Neural cell (in vitro differentiated cells): ENCODE measurements at regions not wholly inside any gene's neighbourhood (a gene's known extent, or its start where the extent isn't known, plus 50 kb on each side); places are given as distances from the start of the nearest gene placed in this dataset.

Experiments
- H2AFZ ChIP-seq: fragments of 200-600, 300-800 bp; sonication (generic), shearing (Covaris generic); 2 replicates; pipeline ENCODE4 v1.6.0; 2014; ENCODE audit warnings: low read depth, mild to moderate bottlenecking, antibody characterized with exemption, low read length, moderate library complexity
- H3F3A ChIP-seq: fragments of 200-600 bp; shearing (Covaris generic); 2 replicates; pipeline ENCODE4 v1.6.1; 2016; ENCODE audit warnings: mild to moderate bottlenecking, moderate library complexity, mixed read lengths, antibody characterized with exemption, low read length; ENCODE audit not compliant: insufficient read depth, poor library complexity, severe bottlenecking
- H3K27ac ChIP-seq: fragments of 200-600, 300-800 bp; sonication (generic), shearing (Covaris generic); 2 replicates; pipeline ENCODE4 v1.5.1; 2014; ENCODE audit warnings: mild to moderate bottlenecking, low read length, moderate library complexity
- H3K27me3 ChIP-seq: fragments of 300-800, 200-600 bp; sonication (generic), shearing (Covaris generic); 2 replicates; pipeline ENCODE4 v1.6.0; 2014; ENCODE audit warnings: mild to moderate bottlenecking, low read depth, low read length, moderate library complexity; ENCODE audit not compliant: insufficient read depth
- H3K36me3 ChIP-seq: fragments of 300-800, 200-600 bp; sonication (generic), shearing (Covaris generic); 2 replicates; pipeline ENCODE4 v1.5.1; 2014; ENCODE audit warnings: mild to moderate bottlenecking, antibody characterized with exemption, low read length, moderate library complexity; ENCODE audit not compliant: insufficient read depth
- H3K4me2 ChIP-seq: fragments of 300-800, 200-600 bp; sonication (generic), shearing (Covaris generic); 2 replicates; pipeline ENCODE4 v1.6.0; 2014; ENCODE audit warnings: mild to moderate bottlenecking, low read length
- H3K4me3 ChIP-seq: fragments of 300-800, 200-600 bp; sonication (generic), shearing (Covaris generic); 2 replicates; pipeline ENCODE4 v1.5.1; 2014; ENCODE audit warnings: mild to moderate bottlenecking, low read length, moderate library complexity
- H3K79me2 ChIP-seq: fragments of 200-600 bp; shearing (Covaris generic); replicated peaks from 2 replicates; pipeline ENCODE4 v1.6.0; 2014; ENCODE audit warnings: mild to moderate bottlenecking, low read length, moderate library complexity; ENCODE audit not compliant: insufficient read depth
- H3K9ac ChIP-seq: fragments of 300-800, 200-600 bp; sonication (generic), shearing (Covaris generic); 2 replicates; pipeline ENCODE4 v1.6.1; 2016; ENCODE audit warnings: mild to moderate bottlenecking, low read length, mixed read lengths
- H3K9me2 ChIP-seq: fragments of 200-600 bp; shearing (Covaris generic); 2 replicates; pipeline ENCODE4 v1.6.1; 2016; ENCODE audit warnings: mild to moderate bottlenecking, low read length, mixed read lengths; ENCODE audit not compliant: insufficient read depth
- H3K9me3 ChIP-seq: fragments of 200-600, 300-800 bp; sonication (generic), shearing (Covaris generic); 2 replicates; pipeline ENCODE4 v1.6.1; 2016; ENCODE audit warnings: mild to moderate bottlenecking, mixed run types, low read length, moderate library complexity, mixed read lengths
- H4K20me1 ChIP-seq: fragments of 200-600 bp; shearing (Covaris generic); 2 replicates; pipeline ENCODE4 v1.6.1; 2016; ENCODE audit warnings: mild to moderate bottlenecking, mixed run types; ENCODE audit not compliant: insufficient read depth
- EP300 ChIP-seq: fragments of 450-650 bp; conservative IDR thresholded peaks from 2 replicates; pipeline ENCODE4 v1.6.1; 2014; ENCODE audit warnings: antibody characterized with exemption, mild to moderate bottlenecking, moderate library complexity; ENCODE audit not compliant: poor library complexity, severe bottlenecking
- EZH2 ChIP-seq: fragments of 200-600, 300-800 bp; shearing (Covaris generic), sonication (generic); IDR thresholded peaks from 2 replicates; pipeline ENCODE4 v1.6.1; 2014; ENCODE audit warnings: antibody characterized with exemption, low read length, borderline replicate concordance, mild to moderate bottlenecking; ENCODE audit not compliant: insufficient read depth, poor library complexity, severe bottlenecking
- MXI1 ChIP-seq: fragments of 450-650 bp; conservative IDR thresholded peaks from 2 replicates; pipeline ENCODE4 v1.6.1; 2014; ENCODE audit warnings: antibody characterized with exemption, mild to moderate bottlenecking; ENCODE audit not compliant: poor library complexity, severe bottlenecking
- POLR2AphosphoS5 ChIP-seq: IDR thresholded peaks from 2 replicates; pipeline ENCODE4 v1.6.1; 2012
- RAD21 ChIP-seq: fragments of 450-650 bp; conservative IDR thresholded peaks from 2 replicates; pipeline ENCODE4 v1.6.1; 2014; ENCODE audit warnings: antibody characterized with exemption, mild to moderate bottlenecking, moderate library complexity
- REST ChIP-seq: IDR thresholded peaks from 2 replicates; pipeline ENCODE4 v1.6.1; 2012; ENCODE audit warnings: borderline replicate concordance
- SMC3 ChIP-seq: fragments of 450-650 bp; conservative IDR thresholded peaks from 2 replicates; pipeline ENCODE4 v1.6.1; 2014; ENCODE audit warnings: antibody characterized with exemption, mild to moderate bottlenecking, moderate library complexity; ENCODE audit not compliant: poor library complexity
- TAF1 ChIP-seq: IDR thresholded peaks from 2 replicates; pipeline ENCODE4 v1.6.1; 2012; ENCODE audit warnings: low read depth
- TF ChIP-seq, protein P1 (sequence below): fragments of 450-650 bp; IDR thresholded peaks from 2 replicates; pipeline ENCODE4 v1.5.1; 2014; ENCODE audit warnings: antibody characterized with exemption, mild to moderate bottlenecking, moderate library complexity; ENCODE audit not compliant: poor library complexity, severe bottlenecking

DNA sequence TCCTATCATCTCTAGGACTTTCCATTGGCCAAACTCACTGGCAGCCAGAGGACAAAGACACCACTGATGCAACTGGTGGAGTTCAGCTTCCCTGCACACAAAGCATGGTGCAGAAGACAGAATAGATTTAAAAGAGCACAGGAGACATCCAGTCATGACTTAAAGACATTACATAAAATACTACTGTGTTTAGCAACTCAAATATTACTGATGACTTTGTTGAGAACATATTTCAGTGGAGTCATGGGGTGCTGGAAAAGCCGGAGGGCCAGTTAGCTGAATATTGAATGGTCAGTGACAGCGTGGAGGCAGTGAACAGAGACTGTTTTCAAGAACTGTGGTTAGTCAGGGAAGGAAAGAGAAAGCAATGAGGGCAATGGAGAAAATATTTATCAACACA, 296.3 kb upstream of the NRP1 start:
- H3K9ac ChIP-seq = no peak overlapping the region
- no peak overlapping the region for H3K4me3 ChIP-seq
- no peak overlapping the region for H3K4me2 ChIP-seq
- no peaks in the 10 kb centered on the region for H3K79me2 ChIP-seq
- no peak overlapping the region for H2AFZ ChIP-seq
- H3K9me2 ChIP-seq = no peaks in the 10 kb centered on the region
- H3F3A ChIP-seq = no peaks in the 10 kb centered on the region
- TF ChIP-seq POLR2AphosphoS5 (no peak), EZH2 (no peak), EP300 (no peak), REST (no peak), RAD21 (no peak), SMC3 (no peak), MXI1 (no peak), TAF1 (no peak)
- TF ChIP-seq, protein P1, sequence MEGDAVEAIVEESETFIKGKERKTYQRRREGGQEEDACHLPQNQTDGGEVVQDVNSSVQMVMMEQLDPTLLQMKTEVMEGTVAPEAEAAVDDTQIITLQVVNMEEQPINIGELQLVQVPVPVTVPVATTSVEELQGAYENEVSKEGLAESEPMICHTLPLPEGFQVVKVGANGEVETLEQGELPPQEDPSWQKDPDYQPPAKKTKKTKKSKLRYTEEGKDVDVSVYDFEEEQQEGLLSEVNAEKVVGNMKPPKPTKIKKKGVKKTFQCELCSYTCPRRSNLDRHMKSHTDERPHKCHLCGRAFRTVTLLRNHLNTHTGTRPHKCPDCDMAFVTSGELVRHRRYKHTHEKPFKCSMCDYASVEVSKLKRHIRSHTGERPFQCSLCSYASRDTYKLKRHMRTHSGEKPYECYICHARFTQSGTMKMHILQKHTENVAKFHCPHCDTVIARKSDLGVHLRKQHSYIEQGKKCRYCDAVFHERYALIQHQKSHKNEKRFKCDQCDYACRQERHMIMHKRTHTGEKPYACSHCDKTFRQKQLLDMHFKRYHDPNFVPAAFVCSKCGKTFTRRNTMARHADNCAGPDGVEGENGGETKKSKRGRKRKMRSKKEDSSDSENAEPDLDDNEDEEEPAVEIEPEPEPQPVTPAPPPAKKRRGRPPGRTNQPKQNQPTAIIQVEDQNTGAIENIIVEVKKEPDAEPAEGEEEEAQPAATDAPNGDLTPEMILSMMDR = no peak
- H4K20me1 ChIP-seq = no peaks in the 10 kb centered on the region
- H3K36me3 ChIP-seq = no peaks in the 10 kb centered on the region
- no peak overlapping the region for H3K27ac ChIP-seq
- H3K27me3 ChIP-seq = no peaks in the 10 kb centered on the region
- H3K9me3 ChIP-seq = no peaks in the 10 kb centered on the region

DNA sequence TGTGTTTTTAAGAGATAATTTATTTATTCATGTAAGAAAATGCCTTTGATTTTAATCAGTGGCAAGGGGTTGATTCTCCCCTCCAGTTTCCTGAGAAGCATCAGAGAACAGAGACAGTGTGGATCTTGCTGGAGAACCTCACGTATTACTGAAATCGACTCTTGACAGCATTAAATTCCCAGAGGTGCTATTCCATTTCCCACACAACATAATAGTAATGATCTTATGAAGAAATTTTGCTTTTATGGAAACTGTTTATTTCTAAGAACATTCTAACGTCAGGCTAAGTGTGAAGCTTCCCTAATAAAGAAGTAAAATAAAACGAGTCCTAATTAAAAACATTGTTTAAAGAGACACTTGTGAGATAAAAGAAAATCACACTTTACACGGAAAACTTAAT, 293.1 kb upstream of the NRP1 start:
- H3K36me3 ChIP-seq = no peaks in the 10 kb centered on the region
- TF ChIP-seq POLR2AphosphoS5 = no peak
- no peak for TF ChIP-seq SMC3
- TF ChIP-seq REST = no peak
- no peak for TF ChIP-seq MXI1
- TF ChIP-seq TAF1 = no peak
- TF ChIP-seq RAD21 = no peak
- TF ChIP-seq EZH2 = no peak
- no peak for TF ChIP-seq EP300
- TF ChIP-seq, protein P1 = no peak
- no peak overlapping the region for H2AFZ ChIP-seq
- no peaks in the 10 kb centered on the region for H3F3A ChIP-seq
- no peaks in the 10 kb centered on the region for H3K9me3 ChIP-seq
- no peaks in the 10 kb centered on the region for H3K9me2 ChIP-seq
- H4K20me1 ChIP-seq = no peaks in the 10 kb centered on the region
- no peak overlapping the region for H3K4me2 ChIP-seq
- H3K9ac ChIP-seq = no peak overlapping the region
- H3K27ac ChIP-seq = no peak overlapping the region
- no peaks in the 10 kb centered on the region for H3K27me3 ChIP-seq
- no peaks in the 10 kb centered on the region for H3K79me2 ChIP-seq
- H3K4me3 ChIP-seq = no peak overlapping the region
